ENCODE measurements at regions not wholly inside any gene's neighbourhood (a gene's known extent, or its start where the extent isn't known, plus 50 kb on each side); places are given as distances from the start of the nearest gene placed in this dataset.

GRCh38 chr15:79185199-79185598 lies 94.6 kb upstream of the RASGRF1 start:
- no peak for DNase-seq

GRCh38 chr15:79184465-79184892 lies 93.9 kb upstream of the RASGRF1 start:
- DNase-seq: peak; percentile 41

GRCh38 chr15:79180318-79180717 lies 89.7 kb upstream of the RASGRF1 start:
- no peak for DNase-seq

GRCh38 chr15:79179597-79179996 lies 89.0 kb upstream of the RASGRF1 start:
- no peak for DNase-seq

- DNase-seq: no peak
Observed at GRCh38 chr15:79179108-79179561, 88.6 kb upstream of the RASGRF1 start.

- no peak for DNase-seq
Observed at GRCh38 chr15:79178594-79178993, 88.0 kb upstream of the RASGRF1 start.

- no peak for DNase-seq
Observed at GRCh38 chr15:79176151-79176550, 85.6 kb upstream of the RASGRF1 start.

- DNase-seq: no peak
Observed at GRCh38 chr15:79172801-79173460, 82.4 kb upstream of the RASGRF1 start.

GRCh38 chr15:79172032-79172481 lies 81.5 kb upstream of the RASGRF1 start:
- DNase-seq: no peak

GRCh38 chr15:79171320-79172031 lies 80.9 kb upstream of the RASGRF1 start:
- DNase-seq: no peak

- DNase-seq: no peak
Observed at GRCh38 chr15:79170256-79170664, 79.7 kb upstream of the RASGRF1 start.

- peak; percentile 4 for DNase-seq
Observed at GRCh38 chr15:79169526-79170133, 79.0 kb upstream of the RASGRF1 start.

- peak; percentile 37 for DNase-seq
Observed at GRCh38 chr15:79168922-79169456, 78.4 kb upstream of the RASGRF1 start.

GRCh38 chr15:79167776-79168175 lies 77.2 kb upstream of the RASGRF1 start:
- no peak for DNase-seq

- DNase-seq: no peak
Observed at GRCh38 chr15:79166311-79166955, 75.9 kb upstream of the RASGRF1 start.

GRCh38 chr15:79164465-79164864 lies 73.9 kb upstream of the RASGRF1 start:
- DNase-seq: no peak

- DNase-seq: no peak
Observed at GRCh38 chr15:79164043-79164442, 73.5 kb upstream of the RASGRF1 start.

GRCh38 chr15:79163395-79163794 lies 72.8 kb upstream of the RASGRF1 start:
- no peak for DNase-seq

GRCh38 chr15:79161837-79162508 lies 71.4 kb upstream of the RASGRF1 start:
- no peak for DNase-seq

GRCh38 chr15:79160211-79160610 lies 69.6 kb upstream of the RASGRF1 start:
- no peak for DNase-seq

- DNase-seq: no peak
Observed at GRCh38 chr15:79157631-79158592, 67.3 kb upstream of the RASGRF1 start.

Data from NCI-H1694 treated with DMSO at 0.1 percent for 48 hours (cell line).